H1 (cell line): ENCODE measurements at regions not wholly inside any gene's neighbourhood (a gene's known extent, or its start where the extent isn't known, plus 50 kb on each side); places are given as distances from the start of the nearest gene placed in this dataset.

Source experiments
- CTCF ChIA-PET: fragments of 300-600 bp; sonication (Branson Sonifier 250); formaldehyde crosslinking; loops from one replicate; lab custom pipeline; 2021; ENCODE audit not compliant: partially characterized antibody; lab: Charles Lee
- POLR2A ChIA-PET: fragments of 300-600 bp; sonication (Branson Sonifier 250); formaldehyde crosslinking; loops from one replicate; lab custom pipeline; 2021; ENCODE audit warnings: inconsistent platforms; ENCODE audit not compliant: partially characterized antibody; lab: Charles Lee
- DNase-seq, 2 experiments: peaks; one replicate each; pipeline versions ENCODE4 v3.0.0 to v3.0.0-alpha.2; 2010 to 2022; ENCODE audit warnings: low spot score in 2 of 2, low read depth in 1 of 2, mixed read lengths in 1 of 2
- FAIRE-seq: peaks from 2 replicates; lab custom pipeline; 2011; peaks lifted over from hg19 to GRCh38; lab: Jason Lieb, UNC
- H2AFZ ChIP-seq: 2 replicates; pipeline ENCODE4 v1.8.1; 2012; ENCODE audit warnings: low read length, inconsistent platforms
- H2AK5ac ChIP-seq: 2 replicates; pipeline ENCODE4 v1.6.1; 2013; ENCODE audit warnings: low read depth, low read length
- H2BK120ac ChIP-seq: replicated peaks from 2 replicates; pipeline ENCODE3; 2013; ENCODE audit warnings: low read depth, low read length, inconsistent platforms
- H2BK12ac ChIP-seq: 2 replicates; pipeline ENCODE4 v1.6.1; 2013; ENCODE audit warnings: low read depth, low read length
- H2BK15ac ChIP-seq: 2 replicates; pipeline ENCODE4 v1.6.1; 2013; ENCODE audit warnings: low read length
- H2BK20ac ChIP-seq: 2 replicates; pipeline ENCODE4 v1.6.1; 2013; ENCODE audit warnings: low read length
- H2BK5ac ChIP-seq: 2 replicates; pipeline ENCODE4 v1.6.1; 2013; ENCODE audit warnings: low read depth, low read length
- H3K14ac ChIP-seq: 2 replicates; pipeline ENCODE4 v1.6.1; 2013; ENCODE audit warnings: inconsistent platforms; ENCODE audit not compliant: insufficient read length
- H3K18ac ChIP-seq: 2 replicates; pipeline ENCODE4 v1.6.1; 2013; ENCODE audit warnings: low read length; ENCODE audit errors: extremely low read depth
- H3K23ac ChIP-seq: 2 replicates; pipeline ENCODE4 v1.6.1; 2013; ENCODE audit warnings: inconsistent platforms; ENCODE audit not compliant: insufficient read length
- H3K23me2 ChIP-seq: 2 replicates; pipeline ENCODE4 v1.6.1; 2013; ENCODE audit warnings: low read depth, low read length
- H3K27ac ChIP-seq: 2 replicates; pipeline ENCODE4 v1.6.1; 2011; ENCODE audit warnings: low read depth, low read length, inconsistent platforms
- H3K27me3 ChIP-seq, 4 experiments: replicated peaks in 1 of 4; 1 replicate in 1 of 4; 2 replicates in 3 of 4; pipeline versions ENCODE4 v1.6.1 to v1.8.1; 2011 to 2013; ENCODE audit warnings: low read length in 3 of 4, mild to moderate bottlenecking in 3 of 4, inconsistent platforms in 2 of 4, mixed read lengths in 2 of 4, moderate library complexity in 1 of 4; ENCODE audit not compliant: control insufficient read depth in 3 of 4, insufficient read depth in 3 of 4; ENCODE audit errors: extremely low read depth in 1 of 4
- H3K36me3 ChIP-seq, 4 experiments: 2 replicates each; pipeline versions ENCODE4 v1.6.1 to v1.8.1; 2011 to 2013; ENCODE audit warnings: mild to moderate bottlenecking in 4 of 4, low read length in 3 of 4, moderate library complexity in 2 of 4, control low read depth in 1 of 4, inconsistent platforms in 1 of 4; ENCODE audit not compliant: insufficient read depth in 4 of 4, control insufficient read depth in 2 of 4
- H3K4ac ChIP-seq: replicated peaks from 2 replicates; pipeline ENCODE3; 2013; ENCODE audit warnings: low read length, low read depth, mixed read lengths, inconsistent platforms; ENCODE audit not compliant: insufficient read length
- H3K4me1 ChIP-seq, 4 experiments: replicated peaks in 1 of 4; 1 replicate in 1 of 4; 2 replicates in 3 of 4; pipeline versions ENCODE4 v1.6.1 to v1.8.1; 2011 to 2013; ENCODE audit warnings: low read length in 3 of 4, inconsistent platforms in 2 of 4, mixed read lengths in 1 of 4; ENCODE audit not compliant: insufficient read depth in 4 of 4, control insufficient read depth in 3 of 4
- H3K4me2 ChIP-seq, 2 experiments: 2 replicates each; pipeline versions ENCODE4 v1.6.1 to v1.8.1; 2011 to 2013; ENCODE audit warnings: low read depth in 2 of 2, low read length in 2 of 2, control low read depth in 1 of 2, inconsistent platforms in 1 of 2, mild to moderate bottlenecking in 1 of 2; ENCODE audit not compliant: insufficient read depth in 1 of 2
- H3K4me3 ChIP-seq, 4 experiments: fragments of 200-600, 300-600 bp in 1 of 4; sonication (generic), shearing (Covaris generic), sonication (Bioruptor Twin) in 1 of 4; 2 replicates each; pipeline versions ENCODE4 v1.5.1 to v1.8.1; 2011 to 2016; ENCODE audit warnings: low read length in 4 of 4, low read depth in 3 of 4, control low read depth in 2 of 4, inconsistent platforms in 2 of 4, mild to moderate bottlenecking in 2 of 4, mixed read lengths in 1 of 4, moderate library complexity in 1 of 4; ENCODE audit not compliant: insufficient read depth in 2 of 4; ENCODE audit errors: extremely low read depth in 1 of 4
- H3K56ac ChIP-seq: replicated peaks from 2 replicates; pipeline ENCODE3; 2013; ENCODE audit warnings: low read depth, mild to moderate bottlenecking, mixed read lengths, low read length, inconsistent platforms; ENCODE audit not compliant: insufficient read length
- H3K79me1 ChIP-seq: 2 replicates; pipeline ENCODE4 v1.6.1; 2013; ENCODE audit warnings: low read depth, low read length, control low read depth
- H3K79me2 ChIP-seq, 2 experiments: 2 replicates each; pipeline versions ENCODE4 v1.6.1 to v1.8.1; 2012 to 2013; ENCODE audit warnings: low read length in 2 of 2, mild to moderate bottlenecking in 2 of 2, inconsistent platforms in 1 of 2; ENCODE audit not compliant: insufficient read depth in 2 of 2, control insufficient read depth in 1 of 2
- H3K9ac ChIP-seq, 4 experiments: replicated peaks in 1 of 4; 1 replicate in 1 of 4; 2 replicates in 3 of 4; pipeline versions ENCODE4 v1.6.1 to v1.8.1; 2011 to 2013; ENCODE audit warnings: low read depth in 3 of 4, low read length in 3 of 4, control low read depth in 2 of 4, mild to moderate bottlenecking in 2 of 4, moderate library complexity in 2 of 4, inconsistent platforms in 1 of 4; ENCODE audit errors: extremely low read depth in 1 of 4
- H3K9me3 ChIP-seq, 2 experiments: 2 replicates each; pipeline versions ENCODE4 v1.6.1 to v1.8.1; 2012 to 2013; ENCODE audit warnings: mild to moderate bottlenecking in 2 of 2, moderate library complexity in 2 of 2, control low read depth in 1 of 2, inconsistent platforms in 1 of 2, low read depth in 1 of 2, low read length in 1 of 2, mixed read lengths in 1 of 2; ENCODE audit not compliant: insufficient read depth in 2 of 2
- H4K20me1 ChIP-seq, 2 experiments: replicated peaks in 1 of 2; 2 replicates each; pipeline versions ENCODE3 to v1.8.1; 2011 to 2013; ENCODE audit warnings: inconsistent platforms in 2 of 2, low read length in 2 of 2, mild to moderate bottlenecking in 1 of 2; ENCODE audit not compliant: insufficient read depth in 2 of 2, control insufficient read depth in 1 of 2
- H4K5ac ChIP-seq: 2 replicates; pipeline ENCODE4 v1.6.1; 2013; ENCODE audit warnings: low read length, low read depth, mixed read lengths, inconsistent platforms; ENCODE audit not compliant: insufficient read length
- H4K8ac ChIP-seq: 2 replicates; pipeline ENCODE4 v1.8.0; 2013; ENCODE audit warnings: mild to moderate bottlenecking, moderate library complexity, low read length, inconsistent platforms; ENCODE audit not compliant: insufficient read depth; ENCODE audit errors: extremely low read depth
- H4K91ac ChIP-seq: replicated peaks from 2 replicates; pipeline ENCODE3; 2013; ENCODE audit warnings: low read length, mixed read lengths, inconsistent platforms; ENCODE audit not compliant: insufficient read length
- BACH1 ChIP-seq: IDR thresholded peaks from 2 replicates; pipeline ENCODE4 v1.6.1; 2012; ENCODE audit warnings: low read length, improper control_type of control experiment
- BRCA1 ChIP-seq: IDR thresholded peaks from 2 replicates; pipeline ENCODE4 v1.6.1; 2012; ENCODE audit warnings: low read depth, low read length, improper control_type of control experiment
- GABPA ChIP-seq: IDR thresholded peaks from 2 replicates; pipeline ENCODE4 v1.6.1; 2011; ENCODE audit warnings: mild to moderate bottlenecking, low read length, moderate library complexity, borderline replicate concordance; ENCODE audit not compliant: insufficient read depth
- JUND ChIP-seq: IDR thresholded peaks from 2 replicates; pipeline ENCODE4 v1.6.1; 2011; ENCODE audit warnings: mild to moderate bottlenecking, improper control_type of control experiment, low read length
- KDM4A ChIP-seq: IDR thresholded peaks from one replicate; pipeline ENCODE4 v1.7.1; 2012; ENCODE audit warnings: low read depth, mild to moderate bottlenecking, moderate library complexity, low read length, inconsistent platforms; ENCODE audit not compliant: severe bottlenecking
- SIX5 ChIP-seq: IDR thresholded peaks from 2 replicates; pipeline ENCODE4 v1.6.1; 2011; ENCODE audit warnings: mild to moderate bottlenecking, low read depth, low read length
- SP1 ChIP-seq: IDR thresholded peaks from 2 replicates; pipeline ENCODE4 v1.6.1; 2011; ENCODE audit warnings: low read depth, low read length
- SP2 ChIP-seq: IDR thresholded peaks from 2 replicates; pipeline ENCODE4 v1.6.1; 2012; ENCODE audit warnings: mild to moderate bottlenecking, low read length, inconsistent platforms
- SP4 ChIP-seq: IDR thresholded peaks from 2 replicates; pipeline ENCODE4 v1.6.1; 2012; ENCODE audit warnings: low read length, inconsistent platforms
- WGBS, 2 experiments: shearing (Covaris generic) in 1 of 2; methylation state at CpG; one replicate each; pipeline versions ENCODE4 v1.1.6 to v1.1.7; 2013 to 2015; ENCODE audit warnings: low lambda C conversion rate in 2 of 2, mixed read lengths in 2 of 2, inconsistent platforms in 1 of 2, low coverage in 1 of 2, missing lambda C conversion rate in 1 of 2; ENCODE audit not compliant: insufficient replicate concordance in 2 of 2, insufficient coverage in 1 of 2, insufficient read length in 1 of 2; ENCODE audit errors: extremely low coverage in 1 of 2, missing lambda C conversion rate in 1 of 2; 5-methylcytosine and 5-hydroxymethylcytosine counted together
- TF ChIP-seq, protein P1 (sequence below), 3 experiments: IDR thresholded peaks; 1 replicate in 2 of 3; 2 replicates in 1 of 3; pipeline versions ENCODE4 v1.5.1 to v1.6.1; 2011; ENCODE audit warnings: low read length in 3 of 3, mild to moderate bottlenecking in 3 of 3, inconsistent platforms in 2 of 3, low read depth in 1 of 3, moderate library complexity in 1 of 3; ENCODE audit not compliant: insufficient read depth in 1 of 3; ENCODE audit errors: control extremely low read depth in 1 of 3
- TF ChIP-seq, protein P2 (sequence below): IDR thresholded peaks from 2 replicates; pipeline ENCODE4 v1.6.1; 2012; ENCODE audit warnings: low read length, inconsistent platforms

DNA sequence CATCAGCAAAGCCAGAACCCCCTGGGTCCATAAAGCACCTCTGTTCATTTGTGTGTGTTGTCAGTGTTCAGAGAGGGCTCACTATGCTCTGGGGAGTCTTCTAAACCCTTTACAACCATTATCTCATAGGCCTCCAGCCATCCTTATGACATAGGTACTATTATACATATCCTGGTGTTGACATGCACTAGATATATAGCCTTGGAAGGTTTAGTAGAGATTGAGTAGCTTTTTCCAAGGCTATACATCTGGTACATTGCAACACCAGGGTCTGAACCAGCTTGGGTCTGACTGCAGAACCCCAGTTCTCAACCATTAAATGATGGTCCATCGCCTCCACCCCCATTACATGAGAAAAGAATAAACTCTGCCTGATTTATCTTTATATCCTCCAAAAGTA lies 253.6 kb upstream of the MKLN1 start:
- Histone ChIP-seq H2BK12ac (no peak overlapping the region), H4K5ac (no peak overlapping the region), H2AK5ac (no peak overlapping the region), H2BK15ac (no peak overlapping the region), H3K9me3 (no peaks in the 10 kb centered on the region), H3K56ac (no peak overlapping the region), H4K91ac (no peak overlapping the region), H3K9ac (no peak overlapping the region), H3K4ac (no peak overlapping the region), H3K23ac (no peak overlapping the region), H3K14ac (no peak overlapping the region), H4K8ac (no peak overlapping the region), H3K36me3 (no peaks in the 10 kb centered on the region; a peak in 1 of 8 replicates), H3K79me2 (peaks cover 0 to 6% of the 10 kb centered on the region in 2 experiments; a peak in 1 of 4 replicates), H2AFZ (no peak overlapping the region), H3K79me1 (no peaks in the 10 kb centered on the region), H3K4me3 (no peak overlapping the region), H3K23me2 (no peaks in the 10 kb centered on the region), H2BK5ac (no peak overlapping the region), H4K20me1 (no peaks in the 10 kb centered on the region), H3K4me2 (no peak overlapping the region), H3K27ac (no peak overlapping the region), H2BK120ac (no peak overlapping the region), H3K18ac (no peak overlapping the region), H3K27me3 (no peaks in the 10 kb centered on the region), H3K4me1 (peaks cover 0 to 8% (median 2%) of the 10 kb centered on the region in 4 experiments; a peak in 2 of 7 replicates), H2BK20ac (no peak overlapping the region)
- ChIA-PET POLR2A (interaction anchor here (0.6 to 1.2 kb wide), 2 partner anchors 37 to 359 kb away, joined by 3 read pairs; no protein-coding TSS in a partner anchor), CTCF (no interaction called here)
- 94% methylated on average over 1 of the region's 1 CpG; no CpG with 5 or more reads in 1 of the 2 experiments for WGBS, 2 experiments
- no peak for DNase-seq
- FAIRE-seq = no peak
- no peak for TF ChIP-seq JUND
- no peak for TF ChIP-seq GABPA
- no peak for TF ChIP-seq SP4
- no peak for TF ChIP-seq SIX5
- no peak for TF ChIP-seq BACH1
- no peak for TF ChIP-seq KDM4A
- TF ChIP-seq, protein P1, sequence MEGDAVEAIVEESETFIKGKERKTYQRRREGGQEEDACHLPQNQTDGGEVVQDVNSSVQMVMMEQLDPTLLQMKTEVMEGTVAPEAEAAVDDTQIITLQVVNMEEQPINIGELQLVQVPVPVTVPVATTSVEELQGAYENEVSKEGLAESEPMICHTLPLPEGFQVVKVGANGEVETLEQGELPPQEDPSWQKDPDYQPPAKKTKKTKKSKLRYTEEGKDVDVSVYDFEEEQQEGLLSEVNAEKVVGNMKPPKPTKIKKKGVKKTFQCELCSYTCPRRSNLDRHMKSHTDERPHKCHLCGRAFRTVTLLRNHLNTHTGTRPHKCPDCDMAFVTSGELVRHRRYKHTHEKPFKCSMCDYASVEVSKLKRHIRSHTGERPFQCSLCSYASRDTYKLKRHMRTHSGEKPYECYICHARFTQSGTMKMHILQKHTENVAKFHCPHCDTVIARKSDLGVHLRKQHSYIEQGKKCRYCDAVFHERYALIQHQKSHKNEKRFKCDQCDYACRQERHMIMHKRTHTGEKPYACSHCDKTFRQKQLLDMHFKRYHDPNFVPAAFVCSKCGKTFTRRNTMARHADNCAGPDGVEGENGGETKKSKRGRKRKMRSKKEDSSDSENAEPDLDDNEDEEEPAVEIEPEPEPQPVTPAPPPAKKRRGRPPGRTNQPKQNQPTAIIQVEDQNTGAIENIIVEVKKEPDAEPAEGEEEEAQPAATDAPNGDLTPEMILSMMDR (IDR thresholded peaks at IDR 0.05; ENCODE audit: control extremely low read depth in 1 of 3, insufficient read depth in 1 of 3, low read depth in 1 of 3, low read length in 3 of 3) = no peak
- TF ChIP-seq, protein P2, sequence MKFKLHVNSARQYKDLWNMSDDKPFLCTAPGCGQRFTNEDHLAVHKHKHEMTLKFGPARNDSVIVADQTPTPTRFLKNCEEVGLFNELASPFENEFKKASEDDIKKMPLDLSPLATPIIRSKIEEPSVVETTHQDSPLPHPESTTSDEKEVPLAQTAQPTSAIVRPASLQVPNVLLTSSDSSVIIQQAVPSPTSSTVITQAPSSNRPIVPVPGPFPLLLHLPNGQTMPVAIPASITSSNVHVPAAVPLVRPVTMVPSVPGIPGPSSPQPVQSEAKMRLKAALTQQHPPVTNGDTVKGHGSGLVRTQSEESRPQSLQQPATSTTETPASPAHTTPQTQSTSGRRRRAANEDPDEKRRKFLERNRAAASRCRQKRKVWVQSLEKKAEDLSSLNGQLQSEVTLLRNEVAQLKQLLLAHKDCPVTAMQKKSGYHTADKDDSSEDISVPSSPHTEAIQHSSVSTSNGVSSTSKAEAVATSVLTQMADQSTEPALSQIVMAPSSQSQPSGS = no peak
- TF ChIP-seq SP1 = no peak
- TF ChIP-seq BRCA1 = no peak
- TF ChIP-seq SP2 = no peak
